GM12873 (cell line): ENCODE measurements at regions not wholly inside any gene's neighbourhood (a gene's known extent, or its start where the extent isn't known, plus 50 kb on each side); places are given as distances from the start of the nearest gene placed in this dataset.

ENCODE experiments used
- TF ChIP-seq, protein P1 (sequence below): IDR thresholded peaks from 2 replicates; pipeline ENCODE4 v1.5.1; 2012; ENCODE audit warnings: low read depth, mild to moderate bottlenecking, moderate library complexity, low read length, control low read depth; ENCODE audit not compliant: insufficient read depth; ENCODE audit errors: missing control alignments

DNA sequence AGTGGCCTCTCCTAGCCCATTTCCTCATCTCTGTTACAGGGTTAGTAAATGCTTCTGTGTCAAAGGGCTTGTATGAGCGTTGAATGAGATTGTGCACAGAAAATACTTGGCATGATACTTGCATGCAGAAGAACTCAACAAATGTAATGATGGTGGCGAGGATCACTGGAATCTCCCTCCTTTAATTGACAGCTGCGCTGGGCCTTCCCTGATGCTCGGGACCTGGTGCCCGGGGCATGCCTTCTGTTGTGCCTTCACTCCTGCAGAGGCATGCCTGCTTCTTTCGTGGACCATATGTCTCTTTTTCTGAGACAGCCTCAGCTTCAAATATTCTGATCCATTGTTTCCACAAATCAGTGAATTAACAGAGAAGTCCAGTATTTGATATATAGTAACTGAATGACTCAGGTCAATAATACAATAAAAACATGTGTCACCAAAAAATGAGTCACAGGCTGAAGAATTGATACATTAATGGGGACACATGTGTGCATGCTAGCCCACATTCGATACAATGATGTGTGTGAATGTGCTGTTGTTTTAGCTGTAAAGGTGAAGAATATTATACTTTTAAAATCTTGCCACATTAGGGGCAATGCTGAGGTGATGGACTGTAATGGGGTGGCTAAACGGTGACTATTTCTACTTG lies 243.3 kb upstream of the TBL1XR1 start:
- TF ChIP-seq, protein P1, sequence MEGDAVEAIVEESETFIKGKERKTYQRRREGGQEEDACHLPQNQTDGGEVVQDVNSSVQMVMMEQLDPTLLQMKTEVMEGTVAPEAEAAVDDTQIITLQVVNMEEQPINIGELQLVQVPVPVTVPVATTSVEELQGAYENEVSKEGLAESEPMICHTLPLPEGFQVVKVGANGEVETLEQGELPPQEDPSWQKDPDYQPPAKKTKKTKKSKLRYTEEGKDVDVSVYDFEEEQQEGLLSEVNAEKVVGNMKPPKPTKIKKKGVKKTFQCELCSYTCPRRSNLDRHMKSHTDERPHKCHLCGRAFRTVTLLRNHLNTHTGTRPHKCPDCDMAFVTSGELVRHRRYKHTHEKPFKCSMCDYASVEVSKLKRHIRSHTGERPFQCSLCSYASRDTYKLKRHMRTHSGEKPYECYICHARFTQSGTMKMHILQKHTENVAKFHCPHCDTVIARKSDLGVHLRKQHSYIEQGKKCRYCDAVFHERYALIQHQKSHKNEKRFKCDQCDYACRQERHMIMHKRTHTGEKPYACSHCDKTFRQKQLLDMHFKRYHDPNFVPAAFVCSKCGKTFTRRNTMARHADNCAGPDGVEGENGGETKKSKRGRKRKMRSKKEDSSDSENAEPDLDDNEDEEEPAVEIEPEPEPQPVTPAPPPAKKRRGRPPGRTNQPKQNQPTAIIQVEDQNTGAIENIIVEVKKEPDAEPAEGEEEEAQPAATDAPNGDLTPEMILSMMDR, result no peak

DNA sequence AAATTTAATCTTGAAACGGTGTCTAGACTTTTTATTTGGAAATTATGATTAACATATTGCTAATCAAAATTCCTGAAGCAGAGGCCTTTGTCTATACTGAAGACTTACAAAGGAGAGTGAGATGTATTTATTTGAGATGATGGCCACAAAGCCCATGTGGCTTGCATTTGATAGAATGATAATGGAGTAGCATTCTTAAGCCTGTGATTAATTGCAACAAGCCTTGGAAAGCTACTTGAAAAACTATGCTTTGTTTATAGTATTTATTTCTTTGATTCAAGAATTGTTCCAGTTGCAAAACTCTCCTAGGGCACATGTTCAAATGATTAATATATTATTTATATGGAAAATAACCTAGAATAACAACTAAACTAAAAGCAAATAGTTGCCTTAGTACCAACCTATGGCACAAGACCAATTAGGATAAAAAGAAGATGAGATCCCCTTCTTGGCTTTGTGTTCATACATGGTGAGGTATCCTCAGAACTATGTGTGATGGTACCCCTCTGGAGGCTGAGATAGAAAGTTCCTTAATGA lies 244.1 kb upstream of the TBL1XR1 start:
- TF ChIP-seq, protein P1, result no peak

DNA sequence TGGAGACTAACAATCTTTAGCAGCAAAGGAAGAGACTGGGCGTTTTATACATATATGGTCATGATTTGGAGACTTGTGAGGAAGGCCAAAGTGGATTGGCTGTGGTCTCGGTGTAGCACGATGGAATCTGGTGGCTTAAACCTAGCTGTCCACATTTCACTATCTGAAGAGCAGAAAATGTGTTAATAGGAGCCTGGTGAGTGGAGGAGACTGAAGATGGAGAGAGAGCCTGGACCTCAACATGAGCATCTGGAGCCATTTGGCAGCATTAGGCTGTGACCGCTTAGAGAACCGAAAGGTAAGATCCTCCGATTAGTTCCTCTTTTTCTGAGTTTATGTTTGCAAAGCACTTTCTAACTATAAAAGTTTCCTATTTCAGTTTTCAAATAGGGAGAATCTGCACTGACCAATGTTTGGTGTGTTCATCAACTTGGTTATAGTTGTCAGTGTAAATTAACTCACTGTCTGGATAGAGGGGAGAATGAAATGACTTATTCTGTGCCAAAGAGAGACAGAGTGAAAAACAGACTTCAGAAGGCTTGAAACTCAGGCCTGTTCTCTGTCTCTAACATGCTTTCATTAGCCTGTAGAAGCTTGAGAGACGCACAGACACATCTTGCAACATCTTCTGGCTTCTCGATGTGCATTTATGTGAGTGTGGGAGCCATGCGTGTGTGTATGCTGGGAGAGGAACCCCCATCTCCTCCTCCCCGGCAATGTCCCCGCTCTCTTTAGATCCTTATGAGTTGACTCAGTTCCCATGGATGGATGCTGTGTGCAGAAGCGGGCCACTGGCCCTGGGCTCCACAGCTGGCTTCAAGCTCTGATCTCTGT lies 244.7 kb upstream of the TBL1XR1 start:
- TF ChIP-seq, protein P1, result no peak

DNA sequence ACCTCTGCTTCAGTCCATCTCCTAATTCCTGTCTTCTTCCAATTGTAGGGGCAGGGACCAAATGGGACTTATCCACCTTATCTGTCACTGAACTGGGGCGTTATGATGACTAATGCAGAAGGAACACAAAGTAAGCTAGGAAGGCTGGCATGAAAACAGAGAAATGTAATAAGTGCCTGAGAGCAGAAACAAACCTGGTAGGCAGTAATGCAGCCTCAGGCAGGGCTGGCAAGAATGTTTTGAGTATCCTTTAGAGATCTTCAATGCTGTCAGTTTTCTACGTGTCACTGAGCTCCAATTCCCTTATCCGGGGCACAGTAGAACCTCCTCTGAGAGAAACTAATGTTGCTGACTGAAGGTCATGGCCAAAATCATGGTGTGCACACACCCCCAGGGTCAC lies 246.2 kb upstream of the TBL1XR1 start:
- TF ChIP-seq, protein P1, result no peak

DNA sequence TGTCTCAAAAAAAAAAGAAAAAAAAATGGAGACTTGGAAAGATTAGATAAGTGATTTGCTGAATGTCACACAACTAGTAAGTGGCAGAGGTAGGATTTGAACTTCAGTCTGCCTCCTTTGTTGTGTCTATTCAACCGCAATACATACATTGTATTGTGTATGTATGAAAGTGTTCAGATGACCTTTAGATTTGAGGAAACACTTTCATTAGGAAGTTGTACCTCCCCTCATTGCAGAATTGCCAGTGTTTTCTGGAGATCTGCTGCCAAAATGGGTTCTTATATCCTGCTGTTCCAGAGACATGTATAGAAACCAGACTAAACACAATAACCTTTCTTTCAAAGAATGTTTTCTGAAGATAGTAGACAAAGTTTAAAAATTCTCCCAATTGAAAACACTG lies 247.4 kb upstream of the TBL1XR1 start:
- TF ChIP-seq, protein P1, result no peak

DNA sequence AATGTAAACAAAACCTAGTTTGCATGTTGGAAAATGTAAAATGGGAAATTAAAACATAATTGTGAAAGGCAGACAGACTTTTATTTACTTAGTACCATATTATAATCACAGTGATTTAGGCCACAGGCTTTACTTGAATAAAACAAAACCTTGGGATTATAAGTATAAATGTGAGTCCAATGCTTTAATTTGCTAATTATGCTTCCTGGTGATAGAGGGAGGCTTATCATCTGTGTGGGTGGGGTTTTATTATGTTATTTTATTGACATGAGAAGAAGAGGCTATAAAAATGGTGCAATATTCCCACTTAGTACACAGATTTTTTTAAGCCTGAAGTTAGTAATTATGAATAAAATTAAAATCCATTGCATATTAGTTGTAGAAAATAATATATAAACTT lies 248.3 kb upstream of the TBL1XR1 start:
- TF ChIP-seq, protein P1, result no peak

DNA sequence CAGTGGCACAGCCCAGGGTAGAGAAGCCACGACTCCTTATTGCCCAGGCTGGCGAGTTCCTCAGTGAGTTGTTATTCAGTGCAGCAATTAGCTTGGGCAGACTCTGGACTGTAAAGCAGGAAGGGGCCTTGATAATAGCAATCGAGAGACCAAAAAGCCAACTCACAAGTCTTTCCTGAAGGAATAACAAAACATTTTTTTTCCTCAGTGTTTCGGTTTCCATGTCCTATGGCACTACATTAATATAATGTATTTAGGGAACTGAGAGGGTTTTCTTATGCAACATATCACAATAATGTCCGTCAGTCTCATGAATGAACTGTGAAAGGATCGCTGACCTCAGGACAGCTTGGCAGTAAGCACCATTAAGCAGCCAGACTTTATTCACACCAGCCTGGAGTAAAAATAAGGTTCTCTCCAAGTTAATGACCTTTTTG lies 248.9 kb upstream of the TBL1XR1 start:
- TF ChIP-seq, protein P1, result no peak
